B cell (primary cell): ENCODE measurements at regions not wholly inside any gene's neighbourhood (a gene's known extent, or its start where the extent isn't known, plus 50 kb on each side); places are given as distances from the start of the nearest gene placed in this dataset.

ENCODE experiments used
- ATAC-seq: fragments of 200-7000 bp; cut with Tn5 transposase; one replicate; pipeline ENCODE4 v1.10.0; 2021; ENCODE audit warnings: low read depth, mild to moderate bottlenecking, moderate number of reproducible peaks, moderate library complexity
- CTCF ChIA-PET: fragments of 350-600 bp; sonication (Branson Sonifier 250); formaldehyde crosslinking; loops from one replicate; lab custom pipeline; 2021; ENCODE audit warnings: antibody characterized with exemption, inconsistent platforms; lab: Charles Lee
- POLR2A ChIA-PET: fragments of 350-600 bp; sonication (Branson Sonifier 250); formaldehyde crosslinking; loops from one replicate; lab custom pipeline; 2021; ENCODE audit warnings: antibody characterized with exemption; lab: Charles Lee
- DNase-seq: peaks from one replicate; pipeline ENCODE4 v3.0.0; 2013
- H2AFZ ChIP-seq: 2 replicates; pipeline ENCODE4 v1.6.1; 2012; ENCODE audit warnings: mild to moderate bottlenecking, low read depth, low read length; ENCODE audit not compliant: insufficient read depth, poor library complexity, severe bottlenecking
- H3K27ac ChIP-seq, 2 donors: 1 replicate in 1 of 2; 2 replicates in 1 of 2; pipeline ENCODE4 v1.5.1; 2012 to 2013; ENCODE audit warnings: low read length in 2 of 2, mild to moderate bottlenecking in 2 of 2, moderate library complexity in 1 of 2
- H3K27me3 ChIP-seq, 4 experiments: fragments of 200-600 bp in 1 of 4; sonication (generic) in 1 of 4; replicated peaks in 1 of 4; 1 replicate in 2 of 4; 2 replicates in 2 of 4; pipeline versions ENCODE4 v1.6.1 to v1.7.0; 2013 to 2016; ENCODE audit warnings: low read length in 3 of 4, mild to moderate bottlenecking in 2 of 4, mixed read lengths in 1 of 4, moderate library complexity in 1 of 4; ENCODE audit not compliant: insufficient read depth in 4 of 4, control insufficient read depth in 3 of 4; ENCODE audit errors: control extremely low read depth in 1 of 4
- H3K36me3 ChIP-seq, 2 experiments: replicated peaks in 1 of 2; 1 replicate in 1 of 2; 2 replicates in 1 of 2; pipeline versions ENCODE4 v1.6.1 to v1.7.1; 2013; ENCODE audit warnings: low read length in 1 of 2; ENCODE audit not compliant: insufficient read depth in 2 of 2, control insufficient read depth in 1 of 2; ENCODE audit errors: control extremely low read depth in 1 of 2, extremely low read depth in 1 of 2
- H3K4me1 ChIP-seq, 2 donors: fragments of 200-600 bp in 1 of 2; sonication (generic) in 1 of 2; 1 replicate in 1 of 2; 2 replicates in 1 of 2; pipeline versions ENCODE4 v1.5.1 to v1.6.1; 2013 to 2017; ENCODE audit warnings: low read length in 2 of 2; ENCODE audit not compliant: control insufficient read depth in 2 of 2, insufficient read depth in 2 of 2
- H3K4me2 ChIP-seq: replicated peaks from 2 replicates; pipeline ENCODE3; 2012; ENCODE audit warnings: mild to moderate bottlenecking, low read depth, low read length; ENCODE audit not compliant: poor library complexity, severe bottlenecking
- H3K4me3 ChIP-seq, 5 experiments: fragments of 200-600 bp in 1 of 5; sonication (generic) in 1 of 5; 1 replicate in 3 of 5; 2 replicates in 2 of 5; pipeline versions ENCODE4 v1.5.1 to v1.7.0; 2011 to 2016; ENCODE audit warnings: low read length in 4 of 5, mild to moderate bottlenecking in 4 of 5, low read depth in 2 of 5, control low read depth in 1 of 5, moderate library complexity in 1 of 5; ENCODE audit not compliant: insufficient read depth in 1 of 5; ENCODE audit errors: control extremely low read depth in 1 of 5, extremely low read depth in 1 of 5
- H3K79me2 ChIP-seq: fragments of 200-600 bp; sonication (generic); one replicate; pipeline ENCODE4 v1.6.0; 2016; ENCODE audit warnings: low read length; ENCODE audit not compliant: control insufficient read depth, insufficient read depth
- H3K9ac ChIP-seq: fragments of 200-600 bp; sonication (generic); 2 replicates; pipeline ENCODE4 v1.6.1; 2017; ENCODE audit warnings: mild to moderate bottlenecking, low read length, moderate library complexity
- H3K9me3 ChIP-seq, 3 donors: one replicate each; pipeline versions ENCODE4 v1.6.1 to v1.7.1; 2013; ENCODE audit warnings: low read length in 2 of 3; ENCODE audit not compliant: control insufficient read depth in 2 of 3, insufficient read depth in 1 of 3; ENCODE audit errors: control extremely low read depth in 1 of 3
- H4K20me1 ChIP-seq: 2 replicates; pipeline ENCODE4 v1.6.0; 2012; ENCODE audit warnings: mild to moderate bottlenecking, low read length; ENCODE audit not compliant: insufficient read depth, control insufficient read depth, poor library complexity, severe bottlenecking
- H3K27ac Mint-ChIP-seq: one replicate; pipeline ENCODE4 v1.8.0; 2021; ENCODE audit warnings: mixed read lengths
- H3K27me3 Mint-ChIP-seq: one replicate; pipeline ENCODE4 v1.8.0; 2021; ENCODE audit warnings: mixed read lengths
- H3K4me1 Mint-ChIP-seq: one replicate; pipeline ENCODE4 v1.8.0; 2021; ENCODE audit warnings: mixed read lengths
- H3K4me3 Mint-ChIP-seq: one replicate; pipeline ENCODE4 v1.8.0; 2021; ENCODE audit warnings: mixed read lengths
- H3K9me3 Mint-ChIP-seq: one replicate; pipeline ENCODE4 v1.8.0; 2022; ENCODE audit warnings: mixed read lengths; ENCODE audit not compliant: insufficient read depth
- EZH2 ChIP-seq: IDR thresholded peaks from 2 replicates; pipeline ENCODE4 v1.6.1; 2012; ENCODE audit warnings: borderline replicate concordance, low read depth, mild to moderate bottlenecking, moderate library complexity, low read length; ENCODE audit not compliant: insufficient read depth, poor library complexity, severe bottlenecking
- WGBS: methylation state at CpG from one replicate; pipeline ENCODE4 v1.1.5; 2013; ENCODE audit warnings: missing lambda C conversion rate; ENCODE audit not compliant: insufficient coverage; 5-methylcytosine and 5-hydroxymethylcytosine counted together
- intact Hi-C: fragments of 100-400 bp; cut with micrococcal nuclease; formaldehyde crosslinking; loops from one replicate; pipeline ENCODE4 v1.10.0; 2022
- TF ChIP-seq, protein P1 (sequence below): fragments of 200-600 bp; IDR thresholded peaks from one replicate; pipeline ENCODE4 v1.8.0; 2022; ENCODE audit warnings: antibody characterized with exemption, mild to moderate bottlenecking

DNA sequence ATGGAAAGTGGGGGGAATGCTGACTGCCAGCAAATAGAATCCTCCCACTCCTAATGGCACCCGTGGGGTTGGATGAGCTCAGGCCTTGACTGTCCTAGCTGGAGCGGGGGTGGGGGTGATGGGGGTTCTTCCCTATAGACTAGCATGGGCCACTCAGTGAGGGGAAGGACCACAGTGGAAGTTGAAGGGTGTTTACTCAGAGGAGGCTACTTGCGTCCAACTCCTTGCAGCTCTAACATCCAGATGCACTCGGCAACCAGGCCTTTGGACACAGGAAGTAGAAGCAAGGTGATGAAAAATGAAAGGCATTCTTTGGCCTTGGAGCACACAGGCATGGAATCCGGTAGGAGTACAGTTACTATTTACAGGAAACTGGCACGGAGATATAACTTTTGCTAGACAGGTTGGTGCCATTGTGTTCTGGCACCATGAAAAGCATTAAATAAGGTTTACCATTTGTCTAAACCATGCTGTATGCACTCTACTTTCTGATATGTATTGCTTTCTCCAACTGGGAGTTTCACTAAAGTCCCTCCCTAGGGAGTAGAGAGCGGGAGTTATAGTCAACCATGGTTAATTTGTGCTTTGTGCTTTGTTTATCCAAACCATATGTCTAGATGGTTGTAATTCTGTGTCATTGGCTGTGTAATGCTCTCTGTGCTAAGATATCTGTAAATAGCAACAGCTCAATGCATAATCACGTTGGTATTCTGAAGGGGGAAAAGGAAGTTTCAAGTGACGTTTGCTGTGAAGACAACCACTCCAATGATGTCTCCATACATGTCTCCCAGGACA, 125.3 kb downstream of the TSHZ3 start:
- POLR2A ChIA-PET, result no interaction called here
- no peaks in the 10 kb centered on the region for H4K20me1 ChIP-seq
- no peaks in the 10 kb centered on the region for H3K27me3 Mint-ChIP-seq
- DNase-seq (no peak), ATAC-seq (no peak)
- intact Hi-C loops, result no loop called here
- no peaks in the 10 kb centered on the region for H3K36me3 ChIP-seq
- no peak overlapping the region for H3K4me3 Mint-ChIP-seq
- no peak overlapping the region for H3K4me2 ChIP-seq
- no peaks in the 10 kb centered on the region for H3K79me2 ChIP-seq
- H3K9me3 ChIP-seq, result no peaks in the 10 kb centered on the region
- H3K9me3 Mint-ChIP-seq, result peaks cover 2% of the 10 kb centered on the region
- H3K27ac ChIP-seq, result no peak overlapping the region
- CTCF ChIA-PET, result no interaction called here
- H3K27me3 ChIP-seq, result no peaks in the 10 kb centered on the region
- no peak overlapping the region for H3K9ac ChIP-seq
- H3K4me3 ChIP-seq, result no peak overlapping the region
- WGBS, result 94% methylated on average over 3 of the region's 9 CpGs
- no peak overlapping the region for H2AFZ ChIP-seq
- TF ChIP-seq, protein P1, sequence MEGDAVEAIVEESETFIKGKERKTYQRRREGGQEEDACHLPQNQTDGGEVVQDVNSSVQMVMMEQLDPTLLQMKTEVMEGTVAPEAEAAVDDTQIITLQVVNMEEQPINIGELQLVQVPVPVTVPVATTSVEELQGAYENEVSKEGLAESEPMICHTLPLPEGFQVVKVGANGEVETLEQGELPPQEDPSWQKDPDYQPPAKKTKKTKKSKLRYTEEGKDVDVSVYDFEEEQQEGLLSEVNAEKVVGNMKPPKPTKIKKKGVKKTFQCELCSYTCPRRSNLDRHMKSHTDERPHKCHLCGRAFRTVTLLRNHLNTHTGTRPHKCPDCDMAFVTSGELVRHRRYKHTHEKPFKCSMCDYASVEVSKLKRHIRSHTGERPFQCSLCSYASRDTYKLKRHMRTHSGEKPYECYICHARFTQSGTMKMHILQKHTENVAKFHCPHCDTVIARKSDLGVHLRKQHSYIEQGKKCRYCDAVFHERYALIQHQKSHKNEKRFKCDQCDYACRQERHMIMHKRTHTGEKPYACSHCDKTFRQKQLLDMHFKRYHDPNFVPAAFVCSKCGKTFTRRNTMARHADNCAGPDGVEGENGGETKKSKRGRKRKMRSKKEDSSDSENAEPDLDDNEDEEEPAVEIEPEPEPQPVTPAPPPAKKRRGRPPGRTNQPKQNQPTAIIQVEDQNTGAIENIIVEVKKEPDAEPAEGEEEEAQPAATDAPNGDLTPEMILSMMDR, result no peak
- TF ChIP-seq EZH2, result no peak
- no peaks in the 10 kb centered on the region for H3K4me1 ChIP-seq
- H3K4me1 Mint-ChIP-seq, result no peaks in the 10 kb centered on the region
- no peak overlapping the region for H3K27ac Mint-ChIP-seq

DNA sequence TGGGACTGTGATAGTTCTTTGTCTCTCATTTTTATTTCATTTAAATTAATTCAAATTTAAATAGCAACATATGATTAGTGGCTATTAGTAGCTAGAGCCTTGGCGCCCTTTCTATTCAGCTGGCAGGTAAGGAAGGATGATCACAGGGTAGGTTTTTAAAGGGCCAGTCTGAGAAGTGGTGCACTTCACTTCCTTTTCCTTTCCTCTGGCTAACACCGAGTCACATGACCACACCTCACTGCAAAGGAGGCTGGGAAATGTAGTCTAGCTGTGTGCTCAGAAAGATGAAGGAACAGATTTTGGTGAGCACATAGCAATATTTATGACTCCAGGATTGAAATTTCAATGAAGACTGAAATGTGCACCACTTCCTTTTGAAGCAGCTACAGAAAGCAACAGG, 128.7 kb downstream of the TSHZ3 start:
- Histone ChIP-seq H2AFZ (peak overlapping the region; percentile 66), H3K4me1 (no peaks in the 10 kb centered on the region), H3K27ac (no peak overlapping the region), H3K9me3 (no peaks in the 10 kb centered on the region), H3K36me3 (no peaks in the 10 kb centered on the region), H3K27me3 (no peaks in the 10 kb centered on the region), H3K4me3 (no peak overlapping the region), H3K4me2 (no peak overlapping the region), H3K9ac (no peak overlapping the region), H3K79me2 (no peaks in the 10 kb centered on the region), H4K20me1 (no peaks in the 10 kb centered on the region)
- intact Hi-C loops, result no loop called here
- ATAC-seq, result no peak
- Mint-ChIP-seq H3K27me3 (no peaks in the 10 kb centered on the region), H3K4me3 (no peak overlapping the region), H3K9me3 (peaks cover 2% of the 10 kb centered on the region), H3K27ac (no peak overlapping the region), H3K4me1 (no peaks in the 10 kb centered on the region)
- no peak for TF ChIP-seq EZH2
- TF ChIP-seq, protein P1, result no peak
- WGBS, result no CpG with 5 or more reads among the region's 2 CpGs
- ChIA-PET POLR2A (no interaction called here), CTCF (no interaction called here)
- DNase-seq, result peak; percentile 5
